ENCODE measurements at regions not wholly inside any gene's neighbourhood (a gene's known extent, or its start where the extent isn't known, plus 50 kb on each side); places are given as distances from the start of the nearest gene placed in this dataset.
"Not testable (repeated sequence)": the region's sequence is repeated elsewhere in the genome, so short reads cannot be mapped to it uniquely, and the experiment has no call there.

GRCh38 chr21:24486973-24487372 lies 1120.3 kb downstream of the MRPL39 start:
- Histone ChIP-seq H3K79me2 (ENCODE audit: insufficient read depth, low read length) (no peaks in the 10 kb centered on the region), H4K20me1 (ENCODE audit: insufficient read depth, low read length, poor library complexity, severe bottlenecking) (no peaks in the 10 kb centered on the region), H2AFZ (ENCODE audit: low read length) (no peak overlapping the region), H3K4me1 (ENCODE audit: insufficient read depth, low read length, poor library complexity, severe bottlenecking) (no peaks in the 10 kb centered on the region), H3K27me3 (ENCODE audit: insufficient read depth, low read length, poor library complexity, severe bottlenecking) (no peaks in the 10 kb centered on the region), H3F3A (ENCODE audit: low read depth) (no peaks in the 10 kb centered on the region), H3K9me3 (ENCODE audit: insufficient read depth, low read depth, low read length) (no peaks in the 10 kb centered on the region), H3K4me2 (ENCODE audit: low read depth, low read length, poor library complexity, severe bottlenecking) (no peak overlapping the region), H3K9ac (ENCODE audit: low read depth, low read length, poor library complexity, severe bottlenecking) (no peak overlapping the region), H3K36me3 (ENCODE audit: insufficient read depth, low read length) (no peaks in the 10 kb centered on the region), H3K4me3 (ENCODE audit: low read length, poor library complexity, severe bottlenecking) (no peak overlapping the region), H3K9me2 (replicated peaks; ENCODE audit: low read depth, low read length) (no peaks in the 10 kb centered on the region)
- TF ChIP-seq, protein P1, sequence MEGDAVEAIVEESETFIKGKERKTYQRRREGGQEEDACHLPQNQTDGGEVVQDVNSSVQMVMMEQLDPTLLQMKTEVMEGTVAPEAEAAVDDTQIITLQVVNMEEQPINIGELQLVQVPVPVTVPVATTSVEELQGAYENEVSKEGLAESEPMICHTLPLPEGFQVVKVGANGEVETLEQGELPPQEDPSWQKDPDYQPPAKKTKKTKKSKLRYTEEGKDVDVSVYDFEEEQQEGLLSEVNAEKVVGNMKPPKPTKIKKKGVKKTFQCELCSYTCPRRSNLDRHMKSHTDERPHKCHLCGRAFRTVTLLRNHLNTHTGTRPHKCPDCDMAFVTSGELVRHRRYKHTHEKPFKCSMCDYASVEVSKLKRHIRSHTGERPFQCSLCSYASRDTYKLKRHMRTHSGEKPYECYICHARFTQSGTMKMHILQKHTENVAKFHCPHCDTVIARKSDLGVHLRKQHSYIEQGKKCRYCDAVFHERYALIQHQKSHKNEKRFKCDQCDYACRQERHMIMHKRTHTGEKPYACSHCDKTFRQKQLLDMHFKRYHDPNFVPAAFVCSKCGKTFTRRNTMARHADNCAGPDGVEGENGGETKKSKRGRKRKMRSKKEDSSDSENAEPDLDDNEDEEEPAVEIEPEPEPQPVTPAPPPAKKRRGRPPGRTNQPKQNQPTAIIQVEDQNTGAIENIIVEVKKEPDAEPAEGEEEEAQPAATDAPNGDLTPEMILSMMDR (conservative IDR thresholded peaks at IDR 0.05; ENCODE audit: low read length): no peak
- TF ChIP-seq EZH2phosphoT487 (IDR thresholded peaks at IDR 0.05; ENCODE audit: borderline replicate concordance): no peak

GRCh38 chr21:24483361-24483760 lies 1123.9 kb downstream of the MRPL39 start:
- not testable (repeated sequence) for H3K9ac ChIP-seq (ENCODE audit: low read depth, low read length, poor library complexity, severe bottlenecking); H3F3A ChIP-seq (ENCODE audit: low read depth); H3K36me3 ChIP-seq (ENCODE audit: insufficient read depth, low read length); H3K4me1 ChIP-seq (ENCODE audit: insufficient read depth, low read length, poor library complexity, severe bottlenecking); H3K9me3 ChIP-seq (ENCODE audit: insufficient read depth, low read depth, low read length); H4K20me1 ChIP-seq (ENCODE audit: insufficient read depth, low read length, poor library complexity, severe bottlenecking); H3K9me2 ChIP-seq (replicated peaks; ENCODE audit: low read depth, low read length); H2AFZ ChIP-seq (ENCODE audit: low read length); H3K4me2 ChIP-seq (ENCODE audit: low read depth, low read length, poor library complexity, severe bottlenecking); H3K4me3 ChIP-seq (ENCODE audit: low read length, poor library complexity, severe bottlenecking); H3K79me2 ChIP-seq (ENCODE audit: insufficient read depth, low read length); H3K27me3 ChIP-seq (ENCODE audit: insufficient read depth, low read length, poor library complexity, severe bottlenecking)

DNA sequence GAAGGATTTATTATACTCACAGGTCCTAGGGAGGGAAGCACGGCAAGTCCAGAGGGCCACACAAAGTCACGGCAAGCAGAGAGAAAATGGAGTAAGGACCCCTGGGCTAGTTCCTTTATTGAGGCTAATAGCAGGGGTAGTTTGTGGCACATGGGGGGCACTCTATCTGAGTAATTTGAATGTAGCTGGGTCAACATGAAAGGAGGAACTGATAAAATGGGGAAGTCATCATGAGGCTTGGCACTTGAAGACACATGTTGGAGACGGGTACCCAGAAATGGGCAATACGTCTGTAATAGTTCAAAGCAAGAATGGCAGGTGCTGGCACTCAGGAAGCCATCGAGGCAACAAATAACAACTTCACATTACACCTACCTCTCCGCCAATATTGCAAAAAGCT lies 1136.4 kb downstream of the MRPL39 start:
- no peaks in the 10 kb centered on the region for H3K9me2 ChIP-seq (replicated peaks; ENCODE audit: low read depth, low read length)
- no peak overlapping the region for H3K9ac ChIP-seq (ENCODE audit: low read depth, low read length, poor library complexity, severe bottlenecking)
- H2AFZ ChIP-seq (ENCODE audit: low read length): no peak overlapping the region
- TF ChIP-seq EZH2phosphoT487 (IDR thresholded peaks at IDR 0.05; ENCODE audit: borderline replicate concordance): no peak
- TF ChIP-seq, protein P1 (conservative IDR thresholded peaks at IDR 0.05; ENCODE audit: low read length): no peak
- H4K20me1 ChIP-seq (ENCODE audit: insufficient read depth, low read length, poor library complexity, severe bottlenecking): no peaks in the 10 kb centered on the region
- peaks cover 16% of the 10 kb centered on the region for H3K4me1 ChIP-seq (ENCODE audit: insufficient read depth, low read length, poor library complexity, severe bottlenecking)
- H3F3A ChIP-seq (ENCODE audit: low read depth): no peaks in the 10 kb centered on the region
- no peaks in the 10 kb centered on the region for H3K9me3 ChIP-seq (ENCODE audit: insufficient read depth, low read depth, low read length)
- H3K4me2 ChIP-seq (ENCODE audit: low read depth, low read length, poor library complexity, severe bottlenecking): no peak overlapping the region
- no peaks in the 10 kb centered on the region for H3K36me3 ChIP-seq (ENCODE audit: insufficient read depth, low read length)
- H3K27me3 ChIP-seq (ENCODE audit: insufficient read depth, low read length, poor library complexity, severe bottlenecking): no peaks in the 10 kb centered on the region
- H3K79me2 ChIP-seq (ENCODE audit: insufficient read depth, low read length): no peaks in the 10 kb centered on the region
- H3K4me3 ChIP-seq (ENCODE audit: low read length, poor library complexity, severe bottlenecking): no peak overlapping the region

GRCh38 chr21:24456358-24456757 lies 1150.9 kb downstream of the MRPL39 start:
- TF ChIP-seq, protein P1 (conservative IDR thresholded peaks at IDR 0.05; ENCODE audit: low read length): no peak
- H3K27me3 ChIP-seq (ENCODE audit: insufficient read depth, low read length, poor library complexity, severe bottlenecking): no peaks in the 10 kb centered on the region
- peaks cover 4% of the 10 kb centered on the region for H3K4me1 ChIP-seq (ENCODE audit: insufficient read depth, low read length, poor library complexity, severe bottlenecking)
- H3K4me3 ChIP-seq (ENCODE audit: low read length, poor library complexity, severe bottlenecking): no peak overlapping the region
- H3K36me3 ChIP-seq (ENCODE audit: insufficient read depth, low read length): no peaks in the 10 kb centered on the region
- no peaks in the 10 kb centered on the region for H3F3A ChIP-seq (ENCODE audit: low read depth)
- H3K79me2 ChIP-seq (ENCODE audit: insufficient read depth, low read length): no peaks in the 10 kb centered on the region
- H3K4me2 ChIP-seq (ENCODE audit: low read depth, low read length, poor library complexity, severe bottlenecking): no peak overlapping the region
- no peak overlapping the region for H3K9ac ChIP-seq (ENCODE audit: low read depth, low read length, poor library complexity, severe bottlenecking)
- no peaks in the 10 kb centered on the region for H3K9me2 ChIP-seq (replicated peaks; ENCODE audit: low read depth, low read length)
- H2AFZ ChIP-seq (ENCODE audit: low read length): no peak overlapping the region
- H4K20me1 ChIP-seq (ENCODE audit: insufficient read depth, low read length, poor library complexity, severe bottlenecking): no peaks in the 10 kb centered on the region
- H3K9me3 ChIP-seq (ENCODE audit: insufficient read depth, low read depth, low read length): no peaks in the 10 kb centered on the region

Data from Loucy (cell line).